ENCODE measurements at regions not wholly inside any gene's neighbourhood (a gene's known extent, or its start where the extent isn't known, plus 50 kb on each side); places are given as distances from the start of the nearest gene placed in this dataset.

GRCh38 chr16:14335297-14335696 is 264.2 kb downstream of the MRTFB start:
- H3K4me3 ChIP-seq (replicated peaks in 1 of 2; ENCODE audit: low read depth in 1 of 2, low read length in 2 of 2): no peak overlapping the region
- H3K4me2 ChIP-seq (ENCODE audit: low read length): no peak overlapping the region
- no peaks in the 10 kb centered on the region for H3K9me3 ChIP-seq (ENCODE audit: control insufficient read depth in 1 of 2, insufficient read depth in 1 of 2, low read depth in 1 of 2, low read length in 2 of 2)
- CTCF ChIA-PET: no interaction called here
- H3K4me1 ChIP-seq (ENCODE audit: control insufficient read depth in 1 of 2, insufficient read depth in 2 of 2, low read length in 2 of 2): no peaks in the 10 kb centered on the region
- H3K9me2 ChIP-seq (ENCODE audit: insufficient read depth): no peaks in the 10 kb centered on the region
- DNase-seq (ENCODE audit: low read depth, low spot score) (no peak), ATAC-seq (no peak)
- no peaks in the 10 kb centered on the region for H3K36me3 ChIP-seq (ENCODE audit: control insufficient read depth in 1 of 2, insufficient read depth in 2 of 2, low read length in 2 of 2)
- H2AFZ ChIP-seq (ENCODE audit: low read depth, low read length, poor library complexity, severe bottlenecking): no peak overlapping the region
- no peaks in the 10 kb centered on the region for H3K27me3 ChIP-seq (ENCODE audit: insufficient read depth, low read length)
- POLR2A ChIA-PET: no interaction called here
- TF ChIP-seq ZNF274 (IDR thresholded peaks at IDR 0.05; ENCODE audit: low read depth, low read length) (no peak), CBX3 (IDR thresholded peaks at IDR 0.05; ENCODE audit: low read depth) (no peak), ELF1 (IDR thresholded peaks at IDR 0.05; ENCODE audit: borderline replicate concordance, low read depth) (no peak), EZH2 (IDR thresholded peaks at IDR 0.05) (no peak), SP1 (IDR thresholded peaks at IDR 0.05; ENCODE audit: low read depth) (no peak)
- intact Hi-C loops (cut with micrococcal nuclease): no loop called here
- H3K79me2 ChIP-seq (ENCODE audit: insufficient read depth, low read length): no peaks in the 10 kb centered on the region
- no peak overlapping the region for H3K27ac ChIP-seq (ENCODE audit: low read depth, low read length)
- no peak overlapping the region for H3K9ac ChIP-seq (ENCODE audit: low read length)
- H4K20me1 ChIP-seq (ENCODE audit: insufficient read depth): no peaks in the 10 kb centered on the region
- RAD21 ChIA-PET (ENCODE audit: low non-redundant PET in 1 of 2, low total read pairs in 2 of 2, uncharacterized antibody in 2 of 2, unreplicated experiment in 2 of 2): no interaction called here
- no TSS peak for BruUV-seq (replicated peaks)

GRCh38 chr16:14334366-14335080 is 263.4 kb downstream of the MRTFB start:
- Histone ChIP-seq H2AFZ (ENCODE audit: low read depth, low read length, poor library complexity, severe bottlenecking) (no peak overlapping the region), H3K27ac (ENCODE audit: low read depth, low read length) (no peak overlapping the region), H3K9ac (ENCODE audit: low read length) (no peak overlapping the region), H3K27me3 (ENCODE audit: insufficient read depth, low read length) (no peaks in the 10 kb centered on the region), H3K36me3 (ENCODE audit: control insufficient read depth in 1 of 2, insufficient read depth in 2 of 2, low read length in 2 of 2) (no peaks in the 10 kb centered on the region), H3K79me2 (ENCODE audit: insufficient read depth, low read length) (no peaks in the 10 kb centered on the region), H3K9me2 (ENCODE audit: insufficient read depth) (no peaks in the 10 kb centered on the region), H3K4me2 (ENCODE audit: low read length) (no peak overlapping the region), H3K9me3 (ENCODE audit: control insufficient read depth in 1 of 2, insufficient read depth in 1 of 2, low read depth in 1 of 2, low read length in 2 of 2) (no peaks in the 10 kb centered on the region), H3K4me1 (ENCODE audit: control insufficient read depth in 1 of 2, insufficient read depth in 2 of 2, low read length in 2 of 2) (no peaks in the 10 kb centered on the region), H3K4me3 (replicated peaks in 1 of 2; ENCODE audit: low read depth in 1 of 2, low read length in 2 of 2) (no peak overlapping the region), H4K20me1 (ENCODE audit: insufficient read depth) (no peaks in the 10 kb centered on the region)
- intact Hi-C loops (cut with micrococcal nuclease): no loop called here
- ChIA-PET CTCF (interaction anchor here (1.1 kb wide), 1 partner anchor 411 kb away, joined by 3 read pairs; no protein-coding TSS in a partner anchor), RAD21 (ENCODE audit: low non-redundant PET in 1 of 2, low total read pairs in 2 of 2, uncharacterized antibody in 2 of 2, unreplicated experiment in 2 of 2) (no interaction called here), POLR2A (no interaction called here)
- no peak for ATAC-seq
- no peak for DNase-seq (ENCODE audit: low read depth, low spot score)
- TF ChIP-seq EZH2phosphoT487 (IDR thresholded peaks at IDR 0.05; ENCODE audit: borderline replicate concordance): no peak
- TF ChIP-seq EZH2 (IDR thresholded peaks at IDR 0.05): no peak
- TF ChIP-seq FOSL1 (IDR thresholded peaks at IDR 0.05; ENCODE audit: low read depth): no peak
- TF ChIP-seq CBX3 (IDR thresholded peaks at IDR 0.05; ENCODE audit: low read depth): no peak
- TF ChIP-seq ATF3 (IDR thresholded peaks at IDR 0.05): no peak
- BruUV-seq (replicated peaks): no TSS peak
